HT-29 (cell line): ENCODE measurements at regions not wholly inside any gene's neighbourhood (a gene's known extent, or its start where the extent isn't known, plus 50 kb on each side); places are given as distances from the start of the nearest gene placed in this dataset.

ENCODE experiments used
- DNase-seq: peaks from one replicate; pipeline ENCODE4 v3.0.0-alpha.2; 2015; ENCODE audit warnings: low spot score

GRCh38 chr14:71466251-71466650, 466.0 kb upstream of the RGS6 start:
- DNase-seq: no peak

GRCh38 chr14:71466946-71467345, 465.3 kb upstream of the RGS6 start:
- no peak for DNase-seq

GRCh38 chr14:71467361-71467811, 464.8 kb upstream of the RGS6 start:
- DNase-seq: no peak

- no peak for DNase-seq
Measured at GRCh38 chr14:71468701-71469100, 463.5 kb upstream of the RGS6 start.

- DNase-seq: no peak
Measured at GRCh38 chr14:71469643-71470335, 462.4 kb upstream of the RGS6 start.

- no peak for DNase-seq
Measured at GRCh38 chr14:71471634-71472355, 460.4 kb upstream of the RGS6 start.

- no peak for DNase-seq
Measured at GRCh38 chr14:71472356-71473340, 459.6 kb upstream of the RGS6 start.

- no peak for DNase-seq
Measured at GRCh38 chr14:71473843-71474242, 458.4 kb upstream of the RGS6 start.

GRCh38 chr14:71474301-71475265, 457.6 kb upstream of the RGS6 start:
- no peak for DNase-seq

- no peak for DNase-seq
Measured at GRCh38 chr14:71475916-71476315, 456.3 kb upstream of the RGS6 start.

- DNase-seq: no peak
Measured at GRCh38 chr14:71478542-71478941, 453.7 kb upstream of the RGS6 start.

GRCh38 chr14:71481021-71481654, 451.1 kb upstream of the RGS6 start:
- DNase-seq: no peak

- no peak for DNase-seq
Measured at GRCh38 chr14:71482671-71483070, 449.6 kb upstream of the RGS6 start.

- no peak for DNase-seq
Measured at GRCh38 chr14:71483154-71483553, 449.1 kb upstream of the RGS6 start.

- DNase-seq: no peak
Measured at GRCh38 chr14:71485833-71486232, 446.4 kb upstream of the RGS6 start.

- DNase-seq: no peak
Measured at GRCh38 chr14:71486279-71486678, 445.9 kb upstream of the RGS6 start.

- no peak for DNase-seq
Measured at GRCh38 chr14:71487449-71487848, 444.8 kb upstream of the RGS6 start.

GRCh38 chr14:71487941-71488340, 444.3 kb upstream of the RGS6 start:
- DNase-seq: no peak

- no peak for DNase-seq
Measured at GRCh38 chr14:71488703-71489191, 443.5 kb upstream of the RGS6 start.

GRCh38 chr14:71489742-71490141, 442.5 kb upstream of the RGS6 start:
- no peak for DNase-seq
